IMR-90 (cell line): ENCODE measurements at regions not wholly inside any gene's neighbourhood (a gene's known extent, or its start where the extent isn't known, plus 50 kb on each side); places are given as distances from the start of the nearest gene placed in this dataset.

ENCODE experiments used
- ATAC-seq: fragments of 200-7000 bp; cut with Tn5 transposase; 2 replicates; pipeline ENCODE4 v1.9.1; 2020; ENCODE audit warnings: low read depth, mild to moderate bottlenecking, moderate library complexity
- BruUV-seq: library from RNA; stranded (reverse); fragments of 400-500 nt; replicated peaks from 2 replicates; lab custom pipeline; 2021; lab: Mats Ljungman, UMichigan
- CTCF ChIA-PET: fragments of 300-600 bp; formaldehyde crosslinking; extraction: SDS; loops from one replicate; lab custom pipeline; 2021; ENCODE audit warnings: antibody characterized with exemption; lab: Yijun Ruan, JAX
- POLR2A ChIA-PET: fragments of 300-600 bp; sonication (Branson Sonifier 250); formaldehyde crosslinking; loops from one replicate; lab custom pipeline; 2022; ENCODE audit warnings: antibody characterized with exemption; ENCODE audit not compliant: unreplicated experiment; lab: Charles Lee
- DNase-seq: peaks from one replicate; pipeline ENCODE4 v3.0.0; 2013
- H2AFZ ChIP-seq: replicated peaks from 2 replicates; pipeline ENCODE3; 2013; ENCODE audit warnings: low read length, mild to moderate bottlenecking; ENCODE audit not compliant: poor library complexity
- H2AK5ac ChIP-seq: 2 replicates; pipeline ENCODE4 v1.6.1; 2013; ENCODE audit warnings: low read depth, low read length, inconsistent platforms
- H2AK9ac ChIP-seq: replicated peaks from 2 replicates; pipeline ENCODE3; 2013; ENCODE audit warnings: mild to moderate bottlenecking, low read depth, low read length, moderate library complexity; ENCODE audit not compliant: poor library complexity
- H2BK120ac ChIP-seq: 2 replicates; pipeline ENCODE4 v1.6.1; 2013; ENCODE audit warnings: low read depth, low read length, inconsistent platforms
- H2BK15ac ChIP-seq: 3 replicates; pipeline ENCODE4 v1.6.1; 2013; ENCODE audit warnings: low read depth, low read length, inconsistent platforms
- H2BK20ac ChIP-seq: 2 replicates; pipeline ENCODE4 v1.6.1; 2013; ENCODE audit warnings: low read depth, mild to moderate bottlenecking, inconsistent platforms, low read length, moderate library complexity
- H2BK5ac ChIP-seq: 2 replicates; pipeline ENCODE4 v1.6.1; 2013; ENCODE audit warnings: mild to moderate bottlenecking, low read depth, low read length, inconsistent platforms; ENCODE audit not compliant: poor library complexity, severe bottlenecking
- H3K14ac ChIP-seq: replicated peaks from 2 replicates; pipeline ENCODE4 v1.6.1; 2013; ENCODE audit warnings: low read depth, low read length, inconsistent platforms
- H3K18ac ChIP-seq: 2 replicates; pipeline ENCODE4 v1.6.1; 2013; ENCODE audit warnings: low read depth, low read length, control low read depth
- H3K23ac ChIP-seq: 2 replicates; pipeline ENCODE4 v1.6.1; 2013; ENCODE audit warnings: low read depth, low read length, inconsistent platforms
- H3K27ac ChIP-seq: 2 replicates; pipeline ENCODE4 v1.5.1; 2013; ENCODE audit warnings: mild to moderate bottlenecking, control low read depth, low read length; ENCODE audit not compliant: insufficient read depth
- H3K27me3 ChIP-seq: 2 replicates; pipeline ENCODE4 v1.6.1; 2013; ENCODE audit warnings: low read length; ENCODE audit not compliant: control insufficient read depth, insufficient read depth
- H3K36me3 ChIP-seq: 2 replicates; pipeline ENCODE4 v1.6.1; 2013; ENCODE audit warnings: low read length, mixed read lengths; ENCODE audit not compliant: control insufficient read depth, insufficient read depth
- H3K4ac ChIP-seq: 2 replicates; pipeline ENCODE4 v1.6.1; 2013; ENCODE audit warnings: low read depth, low read length, inconsistent platforms
- H3K4me1 ChIP-seq: 2 replicates; pipeline ENCODE4 v1.6.1; 2013; ENCODE audit warnings: low read length, mixed read lengths; ENCODE audit not compliant: control insufficient read depth, insufficient read depth
- H3K4me2 ChIP-seq: 2 replicates; pipeline ENCODE4 v1.6.1; 2013; ENCODE audit warnings: low read depth, mild to moderate bottlenecking, control low read depth, low read length, moderate library complexity
- H3K4me3 ChIP-seq: 2 replicates; pipeline ENCODE4 v1.5.1; 2013; ENCODE audit warnings: low read depth, mild to moderate bottlenecking, control low read depth, low read length, moderate library complexity; ENCODE audit not compliant: insufficient read depth
- H3K56ac ChIP-seq: 2 replicates; pipeline ENCODE4 v1.6.1; 2013; ENCODE audit warnings: low read length, inconsistent platforms; ENCODE audit not compliant: insufficient read depth; ENCODE audit errors: extremely low read depth
- H3K79me1 ChIP-seq, 2 experiments: 2 replicates each; pipeline ENCODE4 v1.6.1; 2013; ENCODE audit warnings: low read length in 2 of 2, inconsistent platforms in 1 of 2, low read depth in 1 of 2
- H3K9ac ChIP-seq: 2 replicates; pipeline ENCODE4 v1.6.1; 2013; ENCODE audit warnings: low read depth, low read length, control low read depth
- H3K9me1 ChIP-seq: 2 replicates; pipeline ENCODE4 v1.6.1; 2013; ENCODE audit warnings: low read length, inconsistent platforms; ENCODE audit not compliant: insufficient read depth
- H3K9me3 ChIP-seq: 2 replicates; pipeline ENCODE4 v1.6.1; 2013; ENCODE audit warnings: low read length; ENCODE audit not compliant: control insufficient read depth, insufficient read depth
- H4K20me1 ChIP-seq: 2 replicates; pipeline ENCODE4 v1.6.1; 2013; ENCODE audit warnings: low read length, inconsistent platforms; ENCODE audit not compliant: insufficient read depth
- H4K5ac ChIP-seq: 2 replicates; pipeline ENCODE4 v1.6.1; 2013; ENCODE audit warnings: mild to moderate bottlenecking, low read depth, low read length, control low read depth
- H4K8ac ChIP-seq, 2 experiments: 2 replicates each; pipeline ENCODE4 v1.6.1; 2013; ENCODE audit warnings: low read depth in 2 of 2, low read length in 2 of 2, control low read depth in 1 of 2, inconsistent platforms in 1 of 2
- H4K91ac ChIP-seq: 2 replicates; pipeline ENCODE4 v1.6.1; 2013; ENCODE audit warnings: low read depth, low read length, inconsistent platforms; ENCODE audit not compliant: insufficient read depth
- CEBPB ChIP-seq: IDR thresholded peaks from 2 replicates; pipeline ENCODE4 v1.6.1; 2012; ENCODE audit warnings: low read depth, low read length, improper control_type of control experiment
- CHD1 ChIP-seq: IDR thresholded peaks from 2 replicates; pipeline ENCODE4 v1.6.1; 2012; ENCODE audit warnings: low read depth, low read length, improper control_type of control experiment
- FOS ChIP-seq: fragments of 150-350 bp; IDR thresholded peaks from 2 replicates; pipeline ENCODE4 v1.6.1; 2016; ENCODE audit warnings: low read depth, low read length
- MAFK ChIP-seq: IDR thresholded peaks from 2 replicates; pipeline ENCODE4 v1.6.1; 2012; ENCODE audit warnings: low read depth, low read length, improper control_type of control experiment
- MXI1 ChIP-seq: IDR thresholded peaks from 2 replicates; pipeline ENCODE4 v1.6.1; 2012; ENCODE audit warnings: low read depth, mild to moderate bottlenecking, low read length, moderate library complexity, borderline replicate concordance
- POLR2A ChIP-seq: IDR thresholded peaks from 2 replicates; pipeline ENCODE4 v1.6.1; 2012; ENCODE audit warnings: mild to moderate bottlenecking, low read depth, low read length
- RAD21 ChIP-seq: IDR thresholded peaks from 2 replicates; pipeline ENCODE4 v1.6.1; 2012; ENCODE audit warnings: low read length, improper control_type of control experiment
- RCOR1 ChIP-seq: IDR thresholded peaks from 2 replicates; pipeline ENCODE4 v1.6.1; 2012; ENCODE audit warnings: mild to moderate bottlenecking, low read length, improper control_type of control experiment; ENCODE audit not compliant: insufficient replicate concordance
- RFX5 ChIP-seq: IDR thresholded peaks from 2 replicates; pipeline ENCODE4 v1.8.0; 2012; ENCODE audit warnings: low read depth, mild to moderate bottlenecking, low read length, moderate library complexity
- SMC3 ChIP-seq: fragments of 150-350 bp; IDR thresholded peaks from 2 replicates; pipeline ENCODE4 v1.6.1; 2016; ENCODE audit warnings: low read depth, mild to moderate bottlenecking, antibody characterized with exemption, low read length, moderate library complexity
- WGBS, 2 experiments: methylation state at CpG; one replicate each; pipeline versions ENCODE4 v1.1.5 to v1.1.7; 2013; ENCODE audit warnings: missing lambda C conversion rate in 2 of 2; ENCODE audit not compliant: insufficient read length in 1 of 2; ENCODE audit errors: extremely low coverage in 2 of 2; 5-methylcytosine and 5-hydroxymethylcytosine counted together
- dilution Hi-C: fragments of 300-500 bp; cut with HindIII; formaldehyde crosslinking; loops from one replicate; pipeline ENCODE4 v1.14.3; 2018; ENCODE audit warnings: low sequenced_read_pairs; ENCODE audit not compliant: unreplicated experiment
- in situ Hi-C: fragments of 300-500 bp; cut with MboI; formaldehyde crosslinking; loops from 3 replicates; pipeline ENCODE4 v1.14.3; 2019; ENCODE audit warnings: low sequenced_read_pairs, inconsistent platforms, mixed read lengths
- intact Hi-C: fragments of 100-400 bp; cut with micrococcal nuclease; formaldehyde crosslinking; loops from 2 replicates; pipeline ENCODE4 v1.10.0; 2022
- TF ChIP-seq, protein P1 (sequence below): fragments of 150-350 bp; IDR thresholded peaks from 2 replicates; pipeline ENCODE4 v1.6.1; 2016; ENCODE audit warnings: low read depth, mild to moderate bottlenecking, low read length, moderate library complexity, borderline replicate concordance
- TF ChIP-seq, protein P2 (sequence below): fragments of 150-350 bp; IDR thresholded peaks from 2 replicates; pipeline ENCODE4 v1.6.1; 2017; ENCODE audit warnings: mild to moderate bottlenecking, antibody characterized with exemption, low read length, low read depth

DNA sequence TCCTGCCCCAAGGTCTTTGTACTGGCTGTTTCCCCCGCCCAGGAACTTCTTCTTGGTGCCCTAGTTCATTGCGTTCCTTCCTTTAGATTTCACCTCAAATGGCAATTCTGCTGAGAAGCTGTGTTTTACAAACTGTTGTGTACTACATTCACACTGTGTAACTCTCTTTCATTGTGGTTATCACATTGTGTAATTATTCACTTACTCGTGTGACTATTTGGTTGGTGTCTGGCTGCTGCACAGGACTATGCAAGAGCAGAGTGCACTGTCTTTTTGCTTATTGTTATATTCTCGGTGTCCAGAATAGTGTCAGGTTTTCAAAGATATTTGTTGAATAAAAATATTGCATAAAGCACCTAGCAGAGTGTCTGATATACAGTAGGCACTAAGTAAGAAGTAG lies 177.2 kb upstream of the PRICKLE1 start:
- H3K79me1 ChIP-seq = no peaks in the 10 kb centered on the region
- TF ChIP-seq, protein P1, sequence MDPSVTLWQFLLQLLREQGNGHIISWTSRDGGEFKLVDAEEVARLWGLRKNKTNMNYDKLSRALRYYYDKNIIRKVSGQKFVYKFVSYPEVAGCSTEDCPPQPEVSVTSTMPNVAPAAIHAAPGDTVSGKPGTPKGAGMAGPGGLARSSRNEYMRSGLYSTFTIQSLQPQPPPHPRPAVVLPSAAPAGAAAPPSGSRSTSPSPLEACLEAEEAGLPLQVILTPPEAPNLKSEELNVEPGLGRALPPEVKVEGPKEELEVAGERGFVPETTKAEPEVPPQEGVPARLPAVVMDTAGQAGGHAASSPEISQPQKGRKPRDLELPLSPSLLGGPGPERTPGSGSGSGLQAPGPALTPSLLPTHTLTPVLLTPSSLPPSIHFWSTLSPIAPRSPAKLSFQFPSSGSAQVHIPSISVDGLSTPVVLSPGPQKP = no peak
- TF ChIP-seq RAD21 (no peak), CHD1 (no peak), MXI1 (no peak), RCOR1 (no peak), FOS (no peak), SMC3 (no peak), RFX5 (no peak), CEBPB (no peak), MAFK (no peak), POLR2A (no peak)
- TF ChIP-seq, protein P2, sequence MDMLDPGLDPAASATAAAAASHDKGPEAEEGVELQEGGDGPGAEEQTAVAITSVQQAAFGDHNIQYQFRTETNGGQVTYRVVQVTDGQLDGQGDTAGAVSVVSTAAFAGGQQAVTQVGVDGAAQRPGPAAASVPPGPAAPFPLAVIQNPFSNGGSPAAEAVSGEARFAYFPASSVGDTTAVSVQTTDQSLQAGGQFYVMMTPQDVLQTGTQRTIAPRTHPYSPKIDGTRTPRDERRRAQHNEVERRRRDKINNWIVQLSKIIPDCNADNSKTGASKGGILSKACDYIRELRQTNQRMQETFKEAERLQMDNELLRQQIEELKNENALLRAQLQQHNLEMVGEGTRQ = no peak
- H3K18ac ChIP-seq = no peak overlapping the region
- no peak overlapping the region for H3K4ac ChIP-seq
- H4K20me1 ChIP-seq = no peaks in the 10 kb centered on the region
- no peak overlapping the region for H3K27ac ChIP-seq
- no peak overlapping the region for H2BK120ac ChIP-seq
- no peak overlapping the region for H2AFZ ChIP-seq
- ChIA-PET POLR2A (no interaction called here), CTCF (no interaction called here)
- no peaks in the 10 kb centered on the region for H3K36me3 ChIP-seq
- no peak overlapping the region for H2BK15ac ChIP-seq
- H3K9me1 ChIP-seq = peaks cover 2% of the 10 kb centered on the region; the same call in 1 of the 2 replicates
- no CpG with 5 or more reads among the region's 4 CpGs for WGBS, 2 experiments
- H2BK5ac ChIP-seq = no peak overlapping the region
- dilution Hi-C loops = no loop called here
- H4K8ac ChIP-seq = no peak overlapping the region
- no peak overlapping the region for H4K5ac ChIP-seq
- no peak overlapping the region for H3K4me3 ChIP-seq
- H2AK9ac ChIP-seq = no peak overlapping the region
- no peak overlapping the region for H4K91ac ChIP-seq
- DNase-seq (no peak), ATAC-seq (no peak)
- no peak overlapping the region for H3K9ac ChIP-seq
- peaks cover under 1% of the 10 kb centered on the region; the same call in 1 of the 2 replicates for H3K9me3 ChIP-seq
- H3K14ac ChIP-seq = no peak overlapping the region
- no peak overlapping the region for H2AK5ac ChIP-seq
- H3K27me3 ChIP-seq = no peaks in the 10 kb centered on the region; the same call in 1 of the 2 replicates
- intact Hi-C loops = no loop called here
- peaks cover under 1% of the 10 kb centered on the region; the same call in 1 of the 2 replicates for H3K4me1 ChIP-seq
- no peak overlapping the region for H3K56ac ChIP-seq
- no TSS peak for BruUV-seq
- in situ Hi-C loops = no loop called here
- no peak overlapping the region for H2BK20ac ChIP-seq
- no peak overlapping the region for H3K23ac ChIP-seq
- H3K4me2 ChIP-seq = no peak overlapping the region
